NB4 (cell line): ENCODE measurements at regions not wholly inside any gene's neighbourhood (a gene's known extent, or its start where the extent isn't known, plus 50 kb on each side); places are given as distances from the start of the nearest gene placed in this dataset.

Source experiments
- DNase-seq: peaks from one replicate; pipeline ENCODE4 v3.0.0; 2010; ENCODE audit warnings: low read depth
- H3K4me3 ChIP-seq: one replicate; pipeline ENCODE4 v1.5.1; 2011; ENCODE audit warnings: mild to moderate bottlenecking, low read depth, low read length, moderate library complexity
- MAX ChIP-seq: IDR thresholded peaks from 2 replicates; pipeline ENCODE4 v1.6.1; 2011; ENCODE audit warnings: low read depth, low read length
- MYC ChIP-seq: IDR thresholded peaks from 2 replicates; pipeline ENCODE4 v1.6.1; 2011; ENCODE audit warnings: low read depth, low read length
- POLR2A ChIP-seq: IDR thresholded peaks from 2 replicates; pipeline ENCODE4 v1.6.1; 2011; ENCODE audit warnings: mild to moderate bottlenecking; ENCODE audit not compliant: insufficient read length; ENCODE audit errors: extremely low read depth
- TF ChIP-seq, protein P1 (sequence below): IDR thresholded peaks from one replicate; pipeline ENCODE4 v1.5.1; 2012; ENCODE audit warnings: low read depth, low read length

- TF ChIP-seq, protein P1, sequence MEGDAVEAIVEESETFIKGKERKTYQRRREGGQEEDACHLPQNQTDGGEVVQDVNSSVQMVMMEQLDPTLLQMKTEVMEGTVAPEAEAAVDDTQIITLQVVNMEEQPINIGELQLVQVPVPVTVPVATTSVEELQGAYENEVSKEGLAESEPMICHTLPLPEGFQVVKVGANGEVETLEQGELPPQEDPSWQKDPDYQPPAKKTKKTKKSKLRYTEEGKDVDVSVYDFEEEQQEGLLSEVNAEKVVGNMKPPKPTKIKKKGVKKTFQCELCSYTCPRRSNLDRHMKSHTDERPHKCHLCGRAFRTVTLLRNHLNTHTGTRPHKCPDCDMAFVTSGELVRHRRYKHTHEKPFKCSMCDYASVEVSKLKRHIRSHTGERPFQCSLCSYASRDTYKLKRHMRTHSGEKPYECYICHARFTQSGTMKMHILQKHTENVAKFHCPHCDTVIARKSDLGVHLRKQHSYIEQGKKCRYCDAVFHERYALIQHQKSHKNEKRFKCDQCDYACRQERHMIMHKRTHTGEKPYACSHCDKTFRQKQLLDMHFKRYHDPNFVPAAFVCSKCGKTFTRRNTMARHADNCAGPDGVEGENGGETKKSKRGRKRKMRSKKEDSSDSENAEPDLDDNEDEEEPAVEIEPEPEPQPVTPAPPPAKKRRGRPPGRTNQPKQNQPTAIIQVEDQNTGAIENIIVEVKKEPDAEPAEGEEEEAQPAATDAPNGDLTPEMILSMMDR: no peak
- TF ChIP-seq POLR2A (no peak), MYC (no peak), MAX (no peak)
- no peak for DNase-seq
- H3K4me3 ChIP-seq: no peak overlapping the region
Measured at GRCh38 chr4:126028876-126029275, 714.1 kb downstream of the FAT4 start.

- TF ChIP-seq MAX: no peak
- TF ChIP-seq POLR2A: no peak
- TF ChIP-seq MYC: no peak
- TF ChIP-seq, protein P1: no peak
- DNase-seq: no peak
- H3K4me3 ChIP-seq: no peak overlapping the region
Measured at GRCh38 chr4:126037231-126037630, 722.5 kb downstream of the FAT4 start.

- no peak overlapping the region for H3K4me3 ChIP-seq
- TF ChIP-seq MAX (no peak), MYC (no peak), POLR2A (no peak)
- TF ChIP-seq, protein P1: no peak
- DNase-seq: no peak
Measured at GRCh38 chr4:126038502-126039144, 723.9 kb downstream of the FAT4 start.

- DNase-seq: no peak
- no peak for TF ChIP-seq MYC
- TF ChIP-seq POLR2A: no peak
- no peak for TF ChIP-seq MAX
- TF ChIP-seq, protein P1: no peak
- no peak overlapping the region for H3K4me3 ChIP-seq
Measured at GRCh38 chr4:126046081-126046614, 731.4 kb downstream of the FAT4 start.

GRCh38 chr4:126047114-126047513 is 732.4 kb downstream of the FAT4 start:
- TF ChIP-seq, protein P1: no peak
- TF ChIP-seq POLR2A (no peak), MAX (no peak)
- H3K4me3 ChIP-seq: no peak overlapping the region
- no peak for DNase-seq
